ENCODE measurements at regions not wholly inside any gene's neighbourhood (a gene's known extent, or its start where the extent isn't known, plus 50 kb on each side); places are given as distances from the start of the nearest gene placed in this dataset.

DNA sequence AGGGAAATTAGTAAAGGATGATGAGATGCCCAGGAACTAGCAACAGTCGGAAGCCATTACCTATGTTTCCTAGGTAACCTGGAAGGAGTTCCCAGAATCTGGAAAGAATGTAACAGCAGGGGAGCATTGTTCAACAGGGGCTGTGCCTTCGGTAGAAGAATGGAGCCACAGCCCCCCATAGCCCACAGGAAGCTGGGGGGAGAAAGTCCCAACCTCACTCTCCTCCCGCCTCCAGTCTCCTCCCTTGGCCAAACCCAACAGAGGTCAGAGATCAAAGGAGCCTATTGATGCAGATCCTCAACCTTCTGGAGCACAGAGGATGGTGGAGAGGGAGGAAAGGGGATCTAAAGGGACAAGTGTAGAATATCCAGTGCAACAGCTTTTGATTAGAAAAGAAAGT is 131.5 kb upstream of the SLC44A3 start:
- TF ChIP-seq, protein P1, sequence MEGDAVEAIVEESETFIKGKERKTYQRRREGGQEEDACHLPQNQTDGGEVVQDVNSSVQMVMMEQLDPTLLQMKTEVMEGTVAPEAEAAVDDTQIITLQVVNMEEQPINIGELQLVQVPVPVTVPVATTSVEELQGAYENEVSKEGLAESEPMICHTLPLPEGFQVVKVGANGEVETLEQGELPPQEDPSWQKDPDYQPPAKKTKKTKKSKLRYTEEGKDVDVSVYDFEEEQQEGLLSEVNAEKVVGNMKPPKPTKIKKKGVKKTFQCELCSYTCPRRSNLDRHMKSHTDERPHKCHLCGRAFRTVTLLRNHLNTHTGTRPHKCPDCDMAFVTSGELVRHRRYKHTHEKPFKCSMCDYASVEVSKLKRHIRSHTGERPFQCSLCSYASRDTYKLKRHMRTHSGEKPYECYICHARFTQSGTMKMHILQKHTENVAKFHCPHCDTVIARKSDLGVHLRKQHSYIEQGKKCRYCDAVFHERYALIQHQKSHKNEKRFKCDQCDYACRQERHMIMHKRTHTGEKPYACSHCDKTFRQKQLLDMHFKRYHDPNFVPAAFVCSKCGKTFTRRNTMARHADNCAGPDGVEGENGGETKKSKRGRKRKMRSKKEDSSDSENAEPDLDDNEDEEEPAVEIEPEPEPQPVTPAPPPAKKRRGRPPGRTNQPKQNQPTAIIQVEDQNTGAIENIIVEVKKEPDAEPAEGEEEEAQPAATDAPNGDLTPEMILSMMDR (IDR thresholded peaks at IDR 0.05): no peak
- no peak for TF ChIP-seq POLR2A (IDR thresholded peaks at IDR 0.05)
